MV-4-11 (cell line): ENCODE measurements at regions not wholly inside any gene's neighbourhood (a gene's known extent, or its start where the extent isn't known, plus 50 kb on each side); places are given as distances from the start of the nearest gene placed in this dataset.

Experiments used
- DNase-seq: peaks from one replicate; lab custom pipeline; 2025; lab: John Stamatoyannopoulos, UW

DNA sequence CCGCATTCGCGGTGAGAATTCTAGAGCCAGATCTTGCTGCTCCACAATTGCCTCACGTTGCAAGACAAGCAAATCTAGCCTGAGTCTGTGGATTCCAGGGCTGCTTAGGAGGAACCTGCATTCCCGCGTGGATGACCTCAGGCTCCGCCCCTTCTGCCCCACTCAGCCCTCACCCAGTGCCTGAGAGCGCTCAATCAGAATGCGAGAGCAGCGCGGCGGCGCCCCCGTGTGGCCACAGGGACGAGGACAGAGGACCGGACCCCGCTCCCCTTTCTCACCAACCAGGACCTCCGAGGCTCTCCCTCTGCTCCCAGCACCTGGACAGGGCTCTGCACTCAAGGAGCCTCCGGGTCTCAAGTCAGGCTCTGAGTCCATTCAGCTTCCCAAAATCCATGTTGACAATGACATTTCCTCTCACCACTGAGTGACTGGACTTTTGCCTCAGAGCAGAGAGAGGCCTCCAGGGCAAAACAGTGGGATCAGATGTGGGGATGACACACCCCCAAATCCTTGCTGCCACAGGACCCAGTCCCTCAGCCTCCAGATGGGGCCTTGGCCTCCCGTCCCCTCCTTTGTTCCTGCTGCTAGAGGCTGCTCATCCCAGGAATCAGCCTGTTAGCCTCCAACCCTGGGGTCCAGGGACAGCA is 52.0 kb downstream of the RPP21 start:
- peak; percentile 59 for DNase-seq

DNA sequence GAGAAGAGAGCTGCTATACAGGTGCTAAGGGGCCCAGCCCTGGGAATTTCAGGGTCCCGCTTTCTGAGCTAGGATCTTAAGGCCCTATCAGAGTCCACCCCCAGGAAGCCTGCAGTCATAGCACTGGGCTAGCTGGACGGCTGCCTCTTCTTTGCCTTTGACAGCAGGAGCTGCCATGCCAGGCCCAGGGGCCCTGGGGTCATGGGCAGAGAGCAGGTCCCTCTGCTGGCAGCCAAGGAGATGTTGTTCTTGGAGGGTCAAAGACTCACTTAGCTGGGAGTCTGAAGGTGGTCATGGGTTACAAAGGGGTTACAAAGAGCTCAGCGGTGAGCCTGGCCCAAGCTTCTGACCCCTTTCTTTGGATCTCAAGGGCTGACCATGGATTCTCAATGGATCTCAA is 52.7 kb downstream of the RPP21 start:
- DNase-seq = no peak

DNA sequence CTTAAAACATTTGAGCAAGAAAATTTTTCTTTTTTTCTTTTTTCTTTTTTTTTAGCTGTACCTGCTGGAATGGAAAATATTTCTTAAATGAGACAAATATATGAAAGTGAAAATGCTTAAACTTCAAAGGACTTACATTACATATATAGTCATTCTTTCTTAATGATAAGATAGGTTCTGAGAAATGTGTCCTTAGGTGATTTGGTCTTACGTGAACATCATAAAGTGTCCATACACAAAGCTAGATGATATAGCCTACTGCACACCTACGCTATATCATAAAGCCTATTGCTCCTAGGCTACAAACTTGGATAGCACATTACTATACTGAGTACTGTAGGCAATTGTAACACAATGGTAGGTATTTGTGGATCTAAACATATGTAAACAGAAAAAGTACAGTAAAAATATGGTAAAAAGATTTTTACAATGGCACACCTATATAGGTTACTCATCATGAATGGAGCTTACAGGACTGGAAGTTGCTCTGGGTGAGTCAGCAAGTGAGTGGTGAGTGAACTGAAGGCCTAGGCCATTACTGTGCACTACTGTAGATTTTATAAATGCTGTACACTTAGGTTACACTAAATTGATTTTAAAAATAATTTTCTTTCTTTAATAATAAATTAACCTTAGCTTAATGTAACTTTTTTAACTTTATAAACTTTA is 54.6 kb downstream of the RPP21 start:
- DNase-seq = no peak

DNA sequence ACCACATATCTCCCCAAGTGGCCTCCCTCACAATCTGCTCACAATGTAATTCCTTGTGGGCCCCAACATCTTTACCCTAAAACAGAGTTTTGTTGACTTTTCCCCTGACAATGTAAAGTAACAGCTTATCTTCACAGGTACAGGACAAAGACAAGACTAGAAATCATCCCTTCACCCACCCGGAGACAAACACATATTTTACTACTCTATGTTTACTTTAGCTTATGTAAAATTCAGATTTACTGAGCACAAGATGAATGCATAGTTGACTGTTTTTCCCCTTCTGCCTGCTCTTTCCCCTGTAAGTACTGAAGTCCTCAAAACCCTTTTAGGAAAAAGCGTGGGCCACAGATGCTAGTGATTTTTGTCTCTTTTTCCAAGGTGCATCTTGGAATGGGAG is 61.0 kb downstream of the RPP21 start:
- DNase-seq = no peak

DNA sequence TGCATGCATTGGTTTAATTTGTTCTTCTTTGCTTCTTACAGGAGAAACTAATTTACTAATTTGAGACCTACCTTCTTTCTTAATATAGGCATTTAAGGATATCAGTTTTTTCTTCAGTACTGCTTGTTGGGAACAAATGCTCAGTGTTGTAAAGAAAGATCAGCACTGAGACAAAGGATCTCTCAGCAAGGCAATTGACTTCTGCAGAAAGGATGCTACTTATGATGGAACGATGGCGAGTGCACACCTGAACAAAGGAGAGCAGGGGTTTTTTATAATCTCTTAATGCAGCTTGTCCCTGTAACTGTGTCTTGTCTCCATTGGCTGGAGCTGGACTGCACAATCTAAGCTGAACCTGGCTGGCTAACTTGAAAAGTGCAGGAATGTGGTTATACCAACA is 64.2 kb downstream of the RPP21 start:
- no peak for DNase-seq

DNA sequence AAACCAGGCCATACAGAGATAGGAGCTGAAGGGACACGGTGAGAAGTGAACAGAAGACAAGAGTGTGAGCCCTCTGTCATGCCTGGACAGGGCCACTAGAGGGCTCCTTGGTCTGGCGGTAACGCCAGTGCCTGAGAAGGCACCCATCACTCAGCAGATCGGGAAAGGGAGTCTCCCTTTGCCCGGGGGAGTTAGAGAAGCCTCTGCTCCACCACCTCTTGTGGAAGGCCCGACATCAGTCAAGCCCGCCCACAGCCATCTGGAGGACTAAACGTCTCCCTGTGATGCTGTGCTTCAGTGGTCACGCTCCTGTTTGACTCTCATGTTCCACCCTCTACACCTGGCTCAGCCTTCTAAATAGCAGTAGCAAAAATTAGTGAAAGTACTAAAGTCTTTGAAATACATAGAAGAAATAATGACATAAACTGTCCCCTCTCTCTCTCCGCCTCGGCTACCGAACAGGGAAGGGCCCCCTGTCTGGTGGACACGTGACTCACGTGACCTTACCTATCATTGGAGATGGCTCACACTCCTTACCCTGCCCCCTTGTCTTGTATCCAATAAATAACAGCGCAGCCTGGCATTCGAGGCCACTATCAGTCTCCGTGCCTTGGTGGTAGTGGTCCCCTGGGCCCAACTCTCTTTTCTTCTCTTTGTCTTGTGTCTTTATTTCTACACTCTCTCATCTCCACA is 66.7 kb downstream of the RPP21 start:
- peak; percentile 50 for DNase-seq

DNA sequence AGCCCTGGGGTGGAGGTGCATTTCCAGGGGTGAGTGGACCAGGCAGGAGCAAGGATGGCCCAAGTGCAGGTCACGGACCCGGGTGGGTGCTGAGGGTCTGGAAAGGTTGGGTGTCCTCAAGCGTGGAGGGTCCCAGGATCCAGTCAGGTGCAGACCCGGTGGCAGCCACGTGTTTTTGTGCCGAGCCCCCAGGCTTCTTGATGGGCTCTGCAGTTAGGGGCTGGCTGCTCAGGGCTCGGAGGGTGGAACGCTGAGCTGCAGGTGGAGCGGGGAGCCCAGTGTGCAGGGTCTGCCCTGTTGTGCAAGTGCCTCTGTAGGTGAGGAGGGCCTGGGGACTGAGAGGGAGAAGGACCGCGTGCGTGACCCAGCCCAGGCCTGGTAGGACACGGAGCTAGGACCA is 70.9 kb upstream of the HLA-E start:
- DNase-seq = no peak

DNA sequence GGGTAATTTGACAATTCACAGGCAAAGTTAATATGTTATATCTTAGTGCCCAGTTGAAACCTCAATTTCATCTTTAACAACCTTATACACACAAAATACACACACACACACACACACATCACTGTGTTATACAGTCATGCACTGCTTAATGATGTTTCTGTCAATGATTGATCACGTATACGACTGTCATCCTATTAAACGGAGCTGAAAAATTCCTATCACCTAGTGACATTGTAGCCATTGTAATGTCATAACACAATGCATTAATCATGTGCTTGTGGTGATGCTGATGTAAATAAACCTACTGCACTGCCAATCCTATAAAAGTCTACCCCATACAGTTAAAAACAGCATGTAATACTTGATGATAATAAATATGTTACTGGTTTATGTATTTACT is 64.8 kb upstream of the HLA-E start:
- no peak for DNase-seq
